GM12878 (cell line): ENCODE measurements at regions not wholly inside any gene's neighbourhood (a gene's known extent, or its start where the extent isn't known, plus 50 kb on each side); places are given as distances from the start of the nearest gene placed in this dataset.

Experiments
- ATAC-seq: fragments of 200-7000 bp; cut with Tn5 transposase; 3 replicates; pipeline ENCODE4 v1.9.1; 2020; ENCODE audit warnings: mild to moderate bottlenecking, moderate library complexity
- BruUV-seq: library from RNA; stranded (reverse); fragments of 400-500 nt; replicated peaks from 2 replicates; lab custom pipeline; 2021; lab: Mats Ljungman, UMichigan
- CTCF ChIA-PET: fragments of 300-600 bp; sonication (Branson Sonifier 250); formaldehyde crosslinking; extraction: SDS; loops from one replicate; lab custom pipeline; 2021; ENCODE audit warnings: inconsistent platforms; lab: Yijun Ruan, JAX
- POLR2A ChIA-PET: fragments of 350-600 bp; formaldehyde crosslinking; extraction: SDS; loops from one replicate; lab custom pipeline; 2021; ENCODE audit warnings: inconsistent platforms; lab: Charles Lee
- RAD21 ChIA-PET: fragments of 300-600 bp; sonication (Branson Sonifier 250); formaldehyde crosslinking; loops from one replicate; lab custom pipeline; 2023; ENCODE audit warnings: antibody characterized with exemption; ENCODE audit not compliant: unreplicated experiment; lab: Charles Lee
- SMC1A ChIA-PET: fragments of 300-600 bp; sonication (Branson Sonifier 250); formaldehyde crosslinking; loops from one replicate; lab custom pipeline; 2023; ENCODE audit not compliant: unreplicated experiment, uncharacterized antibody; lab: Charles Lee
- DNase-seq: peaks from one replicate; pipeline ENCODE4 v3.0.0-alpha.2; 2011; ENCODE audit warnings: low read depth, low spot score
- FAIRE-seq: peaks from 3 replicates; lab custom pipeline; 2011; peaks lifted over from hg19 to GRCh38; lab: Jason Lieb, UNC
- H2AFZ ChIP-seq: 2 replicates; pipeline ENCODE4 v1.6.0; 2011; ENCODE audit warnings: low read depth, low read length, control low read depth; ENCODE audit not compliant: control insufficient read depth
- H3K27ac ChIP-seq: 2 replicates; pipeline ENCODE4 v1.5.1; 2011; ENCODE audit warnings: control low read depth; ENCODE audit not compliant: control insufficient read depth, insufficient read depth
- H3K27me3 ChIP-seq, 2 experiments: replicated peaks in 1 of 2; 2 replicates each; pipeline versions ENCODE4 v1.6.0 to v1.6.1; 2011; ENCODE audit warnings: low read length in 1 of 2; ENCODE audit not compliant: control insufficient read depth in 2 of 2, insufficient read depth in 2 of 2
- H3K36me3 ChIP-seq, 2 experiments: 2 replicates each; pipeline ENCODE4 v1.5.1; 2011; ENCODE audit warnings: low read length in 1 of 2; ENCODE audit not compliant: control insufficient read depth in 2 of 2, insufficient read depth in 2 of 2
- H3K4me1 ChIP-seq: 2 replicates; pipeline ENCODE4 v1.6.1; 2011; ENCODE audit warnings: mild to moderate bottlenecking, low read length, moderate library complexity, mixed read lengths; ENCODE audit not compliant: control insufficient read depth, insufficient read depth
- H3K4me2 ChIP-seq: 2 replicates; pipeline ENCODE4 v1.6.0; 2011; ENCODE audit warnings: control low read depth; ENCODE audit not compliant: control insufficient read depth, insufficient read depth
- H3K4me3 ChIP-seq: fragments of 200-600 bp; sonication (generic); 2 replicates; pipeline ENCODE4 v1.5.1; 2016
- H3K79me2 ChIP-seq: 2 replicates; pipeline ENCODE4 v1.6.0; 2011; ENCODE audit warnings: low read length; ENCODE audit not compliant: control insufficient read depth, insufficient read depth
- H3K9ac ChIP-seq: 2 replicates; pipeline ENCODE4 v1.8.0; 2011; ENCODE audit warnings: low read length, control low read depth, mixed read lengths; ENCODE audit not compliant: control insufficient read depth, insufficient read depth
- H3K9me3 ChIP-seq: replicated peaks from 3 replicates; pipeline ENCODE4 v1.5.1; 2011; ENCODE audit warnings: mild to moderate bottlenecking, low read length; ENCODE audit not compliant: control insufficient read depth, insufficient read depth
- H4K20me1 ChIP-seq: 2 replicates; pipeline ENCODE4 v1.6.0; 2011; ENCODE audit not compliant: control insufficient read depth, insufficient read depth
- ASH2L ChIP-seq: fragments of 300-600, 200-600 bp; sonication (generic); IDR thresholded peaks from 2 replicates; pipeline ENCODE4 v1.6.1; 2017; ENCODE audit warnings: low read depth, mild to moderate bottlenecking, borderline replicate concordance
- BACH1 ChIP-seq: fragments of 450-650 bp; IDR thresholded peaks from 2 replicates; pipeline ENCODE4 v1.6.1; 2017; ENCODE audit warnings: mild to moderate bottlenecking, borderline replicate concordance
- BMI1 ChIP-seq: fragments of 450-650 bp; IDR thresholded peaks from 2 replicates; pipeline ENCODE4 v1.6.1; 2016; ENCODE audit warnings: mild to moderate bottlenecking, moderate library complexity, borderline replicate concordance
- CREM ChIP-seq: IDR thresholded peaks from 2 replicates; pipeline ENCODE4 v1.6.1; 2014; ENCODE audit warnings: antibody characterized with exemption, low read depth
- ELK1 ChIP-seq: IDR thresholded peaks from 2 replicates; pipeline ENCODE4 v1.6.1; 2012; ENCODE audit warnings: low read depth, low read length, improper control_type of control experiment
- EP300 ChIP-seq, 2 experiments: fragments of 150-350 bp in 1 of 2; IDR thresholded peaks; 2 replicates each; pipeline ENCODE4 v1.6.1; 2011 to 2012; ENCODE audit warnings: low read depth in 2 of 2, low read length in 2 of 2, borderline replicate concordance in 1 of 2, improper control_type of control experiment in 1 of 2, inconsistent platforms in 1 of 2; ENCODE audit not compliant: control insufficient read depth in 1 of 2
- NFXL1 ChIP-seq: fragments of 450-650 bp; IDR thresholded peaks from 2 replicates; pipeline ENCODE4 v1.6.1; 2017; ENCODE audit warnings: antibody characterized with exemption, mild to moderate bottlenecking, borderline replicate concordance
- SMAD1 ChIP-seq: fragments of 450-650 bp; IDR thresholded peaks from 2 replicates; pipeline ENCODE4 v1.6.1; 2018; ENCODE audit warnings: mild to moderate bottlenecking, low read depth; ENCODE audit not compliant: partially characterized antibody
- SUZ12 ChIP-seq: fragments of 200-600 bp; sonication (generic); IDR thresholded peaks from one replicate; pipeline ENCODE4 v1.6.1; 2018; ENCODE audit warnings: antibody characterized with exemption, mild to moderate bottlenecking; ENCODE audit not compliant: unreplicated experiment
- ZZZ3 ChIP-seq: IDR thresholded peaks from 2 replicates; pipeline ENCODE4 v1.6.1; 2011; ENCODE audit warnings: low read depth; ENCODE audit not compliant: control insufficient read depth, insufficient read length
- WGBS: methylation state at CpG from one replicate; pipeline ENCODE4 v1.1.6; 2016; ENCODE audit warnings: low lambda C conversion rate; ENCODE audit not compliant: insufficient replicate concordance, insufficient coverage; ENCODE audit errors: missing lambda C conversion rate; 5-methylcytosine and 5-hydroxymethylcytosine counted together
- in situ Hi-C: fragments of 300-500 bp; cut with MboI; formaldehyde crosslinking; loops from 9 replicates; pipeline ENCODE4 v1.14.3; 2018; ENCODE audit warnings: mixed read lengths
- intact Hi-C: fragments of 100-400 bp; cut with micrococcal nuclease; formaldehyde crosslinking; loops from one replicate; pipeline ENCODE4 v1.14.2; 2022; ENCODE audit not compliant: unreplicated experiment
- TF ChIP-seq, protein P1 (sequence below): fragments of 450-650 bp; formaldehyde crosslinking; IDR thresholded peaks from 2 replicates; pipeline ENCODE4 v1.5.0; 2022; ENCODE audit warnings: mild to moderate bottlenecking, missing genetic modification characterization

GRCh38 chr3:135865553-135865952 lies 100.0 kb upstream of the PPP2R3A start (continued):
- TF ChIP-seq, protein P1, sequence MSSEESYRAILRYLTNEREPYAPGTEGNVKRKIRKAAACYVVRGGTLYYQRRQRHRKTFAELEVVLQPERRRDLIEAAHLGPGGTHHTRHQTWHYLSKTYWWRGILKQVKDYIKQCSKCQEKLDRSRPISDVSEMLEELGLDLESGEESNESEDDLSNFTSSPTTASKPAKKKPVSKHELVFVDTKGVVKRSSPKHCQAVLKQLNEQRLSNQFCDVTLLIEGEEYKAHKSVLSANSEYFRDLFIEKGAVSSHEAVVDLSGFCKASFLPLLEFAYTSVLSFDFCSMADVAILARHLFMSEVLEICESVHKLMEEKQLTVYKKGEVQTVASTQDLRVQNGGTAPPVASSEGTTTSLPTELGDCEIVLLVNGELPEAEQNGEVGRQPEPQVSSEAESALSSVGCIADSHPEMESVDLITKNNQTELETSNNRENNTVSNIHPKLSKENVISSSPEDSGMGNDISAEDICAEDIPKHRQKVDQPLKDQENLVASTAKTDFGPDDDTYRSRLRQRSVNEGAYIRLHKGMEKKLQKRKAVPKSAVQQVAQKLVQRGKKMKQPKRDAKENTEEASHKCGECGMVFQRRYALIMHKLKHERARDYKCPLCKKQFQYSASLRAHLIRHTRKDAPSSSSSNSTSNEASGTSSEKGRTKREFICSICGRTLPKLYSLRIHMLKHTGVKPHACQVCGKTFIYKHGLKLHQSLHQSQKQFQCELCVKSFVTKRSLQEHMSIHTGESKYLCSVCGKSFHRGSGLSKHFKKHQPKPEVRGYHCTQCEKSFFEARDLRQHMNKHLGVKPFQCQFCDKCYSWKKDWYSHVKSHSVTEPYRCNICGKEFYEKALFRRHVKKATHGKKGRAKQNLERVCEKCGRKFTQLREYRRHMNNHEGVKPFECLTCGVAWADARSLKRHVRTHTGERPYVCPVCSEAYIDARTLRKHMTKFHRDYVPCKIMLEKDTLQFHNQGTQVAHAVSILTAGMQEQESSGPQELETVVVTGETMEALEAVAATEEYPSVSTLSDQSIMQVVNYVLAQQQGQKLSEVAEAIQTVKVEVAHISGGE (CRISPR knock-in tag), result no peak
- TF ChIP-seq ASH2L, result no peak
- no peak for TF ChIP-seq BMI1
- no peak for TF ChIP-seq SMAD1

DNA sequence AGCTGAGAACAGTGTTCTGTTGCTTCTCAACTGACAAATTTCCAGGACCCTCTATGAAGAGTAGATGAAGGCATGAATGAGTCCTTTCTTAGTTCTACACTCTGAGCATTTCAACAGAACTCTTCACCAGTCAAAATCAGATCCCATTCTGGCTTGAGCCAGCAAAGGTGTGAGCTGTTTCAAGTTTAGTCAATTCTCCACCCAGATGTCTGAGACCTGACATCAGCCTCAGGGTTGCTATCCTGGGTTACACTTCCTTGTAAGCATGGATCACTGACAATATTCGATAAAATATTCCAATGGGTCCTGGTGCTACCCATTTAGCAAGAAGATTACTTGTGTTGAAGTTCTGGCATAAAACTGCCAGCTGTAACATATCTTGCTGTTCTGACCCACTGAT lies 97.6 kb upstream of the PPP2R3A start:
- H3K4me1 ChIP-seq, result no peaks in the 10 kb centered on the region
- H3K4me3 ChIP-seq, result no peak overlapping the region
- SMC1A ChIA-PET, result no interaction called here
- H3K36me3 ChIP-seq, result no peaks in the 10 kb centered on the region
- ATAC-seq, result no peak
- no peak overlapping the region for H2AFZ ChIP-seq
- POLR2A ChIA-PET, result no interaction called here
- no TSS peak for BruUV-seq
- no peaks in the 10 kb centered on the region; the same call in 2 of the 3 replicates for H3K9me3 ChIP-seq
- no peak overlapping the region for H3K4me2 ChIP-seq
- 0% methylated on average over 1 of the region's 1 CpG for WGBS
- no peak for DNase-seq
- no peak for FAIRE-seq
- RAD21 ChIA-PET, result no interaction called here
- in situ Hi-C loops, result no loop called here
- no peak overlapping the region for H3K9ac ChIP-seq
- no peak for TF ChIP-seq ELK1
- TF ChIP-seq ZZZ3, result no peak
- TF ChIP-seq BACH1, result no peak
- TF ChIP-seq EP300 (IDR thresholded peaks at IDR 0.05; ENCODE audit: borderline replicate concordance in 1 of 2, control insufficient read depth in 1 of 2, low read depth in 2 of 2, low read length in 2 of 2), result no peak
- TF ChIP-seq BMI1, result no peak
- TF ChIP-seq NFXL1, result no peak
- TF ChIP-seq SUZ12, result no peak
- no peak for TF ChIP-seq CREM
- intact Hi-C loops, result no loop called here
- H3K27ac ChIP-seq, result no peak overlapping the region
- CTCF ChIA-PET, result interaction anchor here (0.7 kb wide), 1 partner anchor 26 kb away, joined by 3 read pairs; no protein-coding TSS in a partner anchor
- H3K27me3 ChIP-seq, result no peaks in the 10 kb centered on the region
- H3K79me2 ChIP-seq, result no peaks in the 10 kb centered on the region
- no peaks in the 10 kb centered on the region for H4K20me1 ChIP-seq
